ENCODE measurements at regions not wholly inside any gene's neighbourhood (a gene's known extent, or its start where the extent isn't known, plus 50 kb on each side); places are given as distances from the start of the nearest gene placed in this dataset.

DNA sequence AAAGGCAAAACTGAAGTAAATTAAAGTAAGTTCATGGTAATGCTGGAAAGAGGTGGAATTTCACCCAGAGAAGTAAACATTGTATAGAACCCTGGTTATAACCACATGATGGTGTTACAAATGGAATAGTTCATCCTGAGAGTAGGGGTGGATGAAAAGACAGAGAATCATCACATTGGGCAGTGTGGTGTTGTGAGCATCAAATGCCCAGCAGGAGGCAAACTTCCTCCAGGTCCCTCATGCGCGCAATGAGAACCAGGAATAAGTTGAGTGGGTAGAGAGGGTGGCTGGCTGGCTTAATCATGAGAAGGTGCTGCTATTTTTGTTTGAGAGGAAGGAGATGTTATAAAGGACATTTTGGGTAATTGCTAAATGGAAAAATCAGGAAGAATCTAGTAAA, 163.3 kb upstream of the HMHB1 start:
- TF ChIP-seq POLR2A (IDR thresholded peaks at IDR 0.05) = no peak
- TF ChIP-seq, protein P1, sequence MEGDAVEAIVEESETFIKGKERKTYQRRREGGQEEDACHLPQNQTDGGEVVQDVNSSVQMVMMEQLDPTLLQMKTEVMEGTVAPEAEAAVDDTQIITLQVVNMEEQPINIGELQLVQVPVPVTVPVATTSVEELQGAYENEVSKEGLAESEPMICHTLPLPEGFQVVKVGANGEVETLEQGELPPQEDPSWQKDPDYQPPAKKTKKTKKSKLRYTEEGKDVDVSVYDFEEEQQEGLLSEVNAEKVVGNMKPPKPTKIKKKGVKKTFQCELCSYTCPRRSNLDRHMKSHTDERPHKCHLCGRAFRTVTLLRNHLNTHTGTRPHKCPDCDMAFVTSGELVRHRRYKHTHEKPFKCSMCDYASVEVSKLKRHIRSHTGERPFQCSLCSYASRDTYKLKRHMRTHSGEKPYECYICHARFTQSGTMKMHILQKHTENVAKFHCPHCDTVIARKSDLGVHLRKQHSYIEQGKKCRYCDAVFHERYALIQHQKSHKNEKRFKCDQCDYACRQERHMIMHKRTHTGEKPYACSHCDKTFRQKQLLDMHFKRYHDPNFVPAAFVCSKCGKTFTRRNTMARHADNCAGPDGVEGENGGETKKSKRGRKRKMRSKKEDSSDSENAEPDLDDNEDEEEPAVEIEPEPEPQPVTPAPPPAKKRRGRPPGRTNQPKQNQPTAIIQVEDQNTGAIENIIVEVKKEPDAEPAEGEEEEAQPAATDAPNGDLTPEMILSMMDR (IDR thresholded peaks at IDR 0.05) = no peak

Data from uterus (tissue), 2 donors.